HCT116 (cell line): ENCODE measurements at regions not wholly inside any gene's neighbourhood (a gene's known extent, or its start where the extent isn't known, plus 50 kb on each side); places are given as distances from the start of the nearest gene placed in this dataset.

Experiments
- ATAC-seq: fragments of 200-7000 bp; cut with Tn5 transposase; 2 replicates; pipeline ENCODE4 v1.9.1; 2020; ENCODE audit warnings: mild to moderate bottlenecking, moderate library complexity
- BruUV-seq: library from RNA; stranded (reverse); fragments of 400-500 nt; replicated peaks from 2 replicates; lab custom pipeline; 2021; lab: Mats Ljungman, UMichigan
- CTCF ChIA-PET: fragments of 300-600 bp; sonication (Branson Sonifier 250); formaldehyde crosslinking; loops from one replicate; lab custom pipeline; 2021; ENCODE audit warnings: antibody characterized with exemption; lab: Charles Lee
- POLR2A ChIA-PET: fragments of 300-600, 350-600 bp; sonication (Branson Sonifier 250); formaldehyde crosslinking; loops from one replicate; lab custom pipeline; 2021; ENCODE audit warnings: antibody characterized with exemption; lab: Charles Lee
- RAD21 ChIA-PET, 2 experiments: fragments of 300-600 bp; sonication (Branson Sonifier 250); formaldehyde crosslinking; loops; one replicate each; lab custom pipeline; 2023; ENCODE audit warnings: low total read pairs in 2 of 2; ENCODE audit not compliant: uncharacterized antibody in 2 of 2, unreplicated experiment in 2 of 2, low non-redundant PET in 1 of 2; lab: Charles Lee
- DNase-seq: peaks from one replicate; pipeline ENCODE4 v3.0.0-alpha.2; 2010; ENCODE audit warnings: low read depth, low spot score
- H2AFZ ChIP-seq: fragments of 200-600 bp; shearing (Covaris generic), sonication (generic); 2 replicates; pipeline ENCODE4 v1.6.1; 2017; ENCODE audit warnings: low read depth, mixed run types, mixed read lengths, antibody characterized with exemption, low read length; ENCODE audit not compliant: poor library complexity, severe bottlenecking
- H3K27ac ChIP-seq: 2 replicates; pipeline ENCODE4 v1.5.1; 2012; ENCODE audit warnings: low read depth, low read length
- H3K27me3 ChIP-seq: fragments of 200-600 bp; sonication (generic); 2 replicates; pipeline ENCODE4 v1.6.1; 2016; ENCODE audit warnings: mixed run types, low read length, mixed read lengths; ENCODE audit not compliant: insufficient read depth
- H3K36me3 ChIP-seq, 2 experiments: fragments of 200-500 bp in 1 of 2; fragments of 200-600 bp in 1 of 2; sonication (Bioruptor generic) in 1 of 2; sonication (generic) in 1 of 2; 2 replicates each; pipeline versions ENCODE4 v1.5.1 to v1.6.1; 2014 to 2016; ENCODE audit warnings: low read length in 2 of 2, inconsistent platforms in 1 of 2, mixed read lengths in 1 of 2, mixed run types in 1 of 2; ENCODE audit not compliant: insufficient read depth in 2 of 2, control insufficient read depth in 1 of 2
- H3K4me1 ChIP-seq, 2 experiments: fragments of 200-600 bp in 1 of 2; sonication (generic) in 1 of 2; 2 replicates each; pipeline versions ENCODE4 v1.5.1 to v1.6.1; 2012 to 2017; ENCODE audit warnings: low read length in 2 of 2, inconsistent platforms in 1 of 2, mild to moderate bottlenecking in 1 of 2, mixed read lengths in 1 of 2, mixed run types in 1 of 2, moderate library complexity in 1 of 2; ENCODE audit not compliant: insufficient read depth in 2 of 2, control insufficient read depth in 1 of 2
- H3K4me2 ChIP-seq: fragments of 200-600 bp; sonication (generic); 2 replicates; pipeline ENCODE4 v1.6.1; 2017; ENCODE audit warnings: mixed run types, low read length, mixed read lengths
- H3K4me3 ChIP-seq, 2 experiments: fragments of 200-600 bp in 1 of 2; sonication (generic) in 1 of 2; replicated peaks in 1 of 2; 2 replicates each; pipeline ENCODE4 v1.5.1; 2011 to 2016; ENCODE audit warnings: low read length in 2 of 2, control low read depth in 1 of 2, low read depth in 1 of 2, mild to moderate bottlenecking in 1 of 2, mixed read lengths in 1 of 2, mixed run types in 1 of 2
- H3K79me2 ChIP-seq: fragments of 200-600 bp; sonication (generic); 2 replicates; pipeline ENCODE4 v1.6.1; 2017; ENCODE audit warnings: mild to moderate bottlenecking, mixed run types, low read length, moderate library complexity, mixed read lengths; ENCODE audit not compliant: insufficient read depth
- H3K9ac ChIP-seq: fragments of 200-600 bp; sonication (generic); 2 replicates; pipeline ENCODE4 v1.6.1; 2016; ENCODE audit warnings: low read length, mixed read lengths
- H3K9me2 ChIP-seq: fragments of 200-600 bp; sonication (generic), shearing (Covaris generic); 2 replicates; pipeline ENCODE4 v1.6.1; 2017; ENCODE audit warnings: mixed run types, mild to moderate bottlenecking, moderate library complexity; ENCODE audit not compliant: insufficient read depth
- H3K9me3 ChIP-seq, 2 experiments: fragments of 200-500 bp in 1 of 2; fragments of 200-600 bp in 1 of 2; sonication (Bioruptor generic) in 1 of 2; sonication (generic) in 1 of 2; 2 replicates each; pipeline ENCODE4 v1.6.1; 2014 to 2017; ENCODE audit warnings: low read length in 2 of 2, mixed read lengths in 2 of 2, inconsistent platforms in 1 of 2, low read depth in 1 of 2, mild to moderate bottlenecking in 1 of 2, mixed run types in 1 of 2, moderate library complexity in 1 of 2; ENCODE audit not compliant: control insufficient read depth in 1 of 2, insufficient read depth in 1 of 2
- H4K20me1 ChIP-seq: fragments of 200-600 bp; sonication (generic), shearing (Covaris generic); 2 replicates; pipeline ENCODE4 v1.6.1; 2017; ENCODE audit warnings: mixed run types, mild to moderate bottlenecking, moderate library complexity; ENCODE audit not compliant: insufficient read depth
- CEBPB ChIP-seq: IDR thresholded peaks from 2 replicates; pipeline ENCODE4 v1.6.1; 2012; ENCODE audit warnings: low read depth
- EGR1 ChIP-seq: IDR thresholded peaks from 2 replicates; pipeline ENCODE4 v1.6.1; 2012; ENCODE audit warnings: low read depth
- ELF1 ChIP-seq: IDR thresholded peaks from 2 replicates; pipeline ENCODE4 v1.6.1; 2012; ENCODE audit warnings: low read depth, borderline replicate concordance
- EZH2 ChIP-seq: fragments of 200-600 bp; sonication (generic); IDR thresholded peaks from 2 replicates; pipeline ENCODE4 v1.6.1; 2017; ENCODE audit warnings: antibody characterized with exemption, mixed run types
- EZH2phosphoT487 ChIP-seq: fragments of 200-600 bp; IDR thresholded peaks from 2 replicates; pipeline ENCODE4 v1.6.1; 2018; ENCODE audit warnings: antibody characterized with exemption, borderline replicate concordance
- FOSL1 ChIP-seq: IDR thresholded peaks from 2 replicates; pipeline ENCODE4 v1.6.1; 2012; ENCODE audit warnings: low read depth
- JUND ChIP-seq: IDR thresholded peaks from 2 replicates; pipeline ENCODE4 v1.6.1; 2012
- POLR2A ChIP-seq: IDR thresholded peaks from 2 replicates; pipeline ENCODE4 v1.7.0; 2011; ENCODE audit warnings: borderline replicate concordance; ENCODE audit not compliant: insufficient read depth, insufficient read length; ENCODE audit errors: extremely low read depth
- POLR2AphosphoS5 ChIP-seq: IDR thresholded peaks from 2 replicates; pipeline ENCODE4 v1.6.1; 2011; ENCODE audit warnings: mild to moderate bottlenecking, low read depth, low read length, moderate library complexity
- RAD21 ChIP-seq: IDR thresholded peaks from 2 replicates; pipeline ENCODE4 v1.6.1; 2012; ENCODE audit warnings: low read depth, mild to moderate bottlenecking
- REST ChIP-seq: IDR thresholded peaks from 2 replicates; pipeline ENCODE4 v1.6.1; 2012; ENCODE audit warnings: low read depth
- SIN3A ChIP-seq: IDR thresholded peaks from 2 replicates; pipeline ENCODE4 v1.6.1; 2012; ENCODE audit warnings: low read depth
- SP1 ChIP-seq: IDR thresholded peaks from 2 replicates; pipeline ENCODE4 v1.6.1; 2012; ENCODE audit warnings: low read depth
- YY1 ChIP-seq: IDR thresholded peaks from 2 replicates; pipeline ENCODE4 v1.6.1; 2011; ENCODE audit warnings: low read length, low read depth, moderate library complexity, mild to moderate bottlenecking; ENCODE audit not compliant: insufficient replicate concordance; ENCODE audit errors: extremely low read depth
- ZBTB33 ChIP-seq: IDR thresholded peaks from 2 replicates; pipeline ENCODE4 v1.6.1; 2011; ENCODE audit warnings: mild to moderate bottlenecking, low read length, moderate library complexity; ENCODE audit not compliant: insufficient replicate concordance; ENCODE audit errors: extremely low read depth
- ZFX ChIP-seq: fragments of 450-650 bp; IDR thresholded peaks from 2 replicates; pipeline ENCODE4 v1.6.1; 2017
- intact Hi-C: fragments of 100-400 bp; cut with micrococcal nuclease; formaldehyde crosslinking; loops from 2 replicates; pipeline ENCODE4 v1.10.0; 2022
- TF ChIP-seq, protein P1 (sequence below), 3 experiments: fragments of 200-600 bp in 1 of 3; sonication (generic) in 1 of 3; IDR thresholded peaks in 2 of 3; conservative IDR thresholded peaks in 1 of 3; 2 replicates each; pipeline ENCODE4 v1.5.1; 2012 to 2017; ENCODE audit warnings: low read depth in 2 of 3, low read length in 2 of 3, antibody characterized with exemption in 1 of 3, borderline replicate concordance in 1 of 3, control low read depth in 1 of 3, mild to moderate bottlenecking in 1 of 3, mixed read lengths in 1 of 3, mixed run types in 1 of 3, moderate library complexity in 1 of 3; ENCODE audit not compliant: insufficient read depth in 1 of 3

DNA sequence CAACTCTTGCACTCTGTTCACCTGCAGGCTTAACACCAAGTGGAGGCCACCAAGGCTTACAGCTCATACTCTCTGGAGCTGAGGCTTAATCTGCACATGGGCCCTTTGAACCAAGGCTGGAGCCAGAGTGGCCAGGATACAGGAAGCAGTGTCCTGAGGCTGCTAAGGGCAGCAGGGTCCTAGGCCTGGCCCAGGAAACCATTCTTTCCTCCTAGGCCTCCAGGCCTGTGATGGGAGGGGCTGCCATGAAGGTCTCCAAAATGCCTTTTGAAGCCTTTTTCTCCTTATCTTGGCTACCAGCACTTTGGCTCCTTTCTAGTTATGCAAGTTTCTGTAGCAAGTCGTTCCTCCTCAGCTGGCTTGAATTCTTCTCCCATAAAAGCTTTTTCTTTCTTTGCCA lies 68.0 kb upstream of the GNAI1 start:
- H3K9ac ChIP-seq, result no peak overlapping the region
- no peak overlapping the region for H3K4me3 ChIP-seq
- no peaks in the 10 kb centered on the region for H3K4me1 ChIP-seq
- ChIA-PET CTCF (interaction anchor here (1.0 kb wide), 1 partner anchor 19 kb away, joined by 4 read pairs; no protein-coding TSS in a partner anchor), POLR2A (no interaction called here), RAD21 (no interaction called here)
- DNase-seq (no peak), ATAC-seq (no peak)
- H3K27ac ChIP-seq, result no peak overlapping the region
- no TSS peak for BruUV-seq
- no peak overlapping the region for H2AFZ ChIP-seq
- no peaks in the 10 kb centered on the region for H3K36me3 ChIP-seq
- H3K79me2 ChIP-seq, result no peaks in the 10 kb centered on the region
- intact Hi-C loops, result loop anchor here (10.0 kb wide), 2 partner anchors 328 to 1388 kb away; no protein-coding TSS in a partner anchor
- H4K20me1 ChIP-seq, result no peaks in the 10 kb centered on the region
- no peaks in the 10 kb centered on the region for H3K9me2 ChIP-seq
- TF ChIP-seq EGR1 (no peak), FOSL1 (no peak), POLR2A (no peak), ZBTB33 (no peak), SIN3A (no peak), REST (no peak), EZH2phosphoT487 (no peak), JUND (no peak), ELF1 (no peak), CEBPB (no peak), ZFX (no peak), EZH2 (no peak), YY1 (no peak), SP1 (no peak), RAD21 (no peak), POLR2AphosphoS5 (no peak)
- TF ChIP-seq, protein P1, sequence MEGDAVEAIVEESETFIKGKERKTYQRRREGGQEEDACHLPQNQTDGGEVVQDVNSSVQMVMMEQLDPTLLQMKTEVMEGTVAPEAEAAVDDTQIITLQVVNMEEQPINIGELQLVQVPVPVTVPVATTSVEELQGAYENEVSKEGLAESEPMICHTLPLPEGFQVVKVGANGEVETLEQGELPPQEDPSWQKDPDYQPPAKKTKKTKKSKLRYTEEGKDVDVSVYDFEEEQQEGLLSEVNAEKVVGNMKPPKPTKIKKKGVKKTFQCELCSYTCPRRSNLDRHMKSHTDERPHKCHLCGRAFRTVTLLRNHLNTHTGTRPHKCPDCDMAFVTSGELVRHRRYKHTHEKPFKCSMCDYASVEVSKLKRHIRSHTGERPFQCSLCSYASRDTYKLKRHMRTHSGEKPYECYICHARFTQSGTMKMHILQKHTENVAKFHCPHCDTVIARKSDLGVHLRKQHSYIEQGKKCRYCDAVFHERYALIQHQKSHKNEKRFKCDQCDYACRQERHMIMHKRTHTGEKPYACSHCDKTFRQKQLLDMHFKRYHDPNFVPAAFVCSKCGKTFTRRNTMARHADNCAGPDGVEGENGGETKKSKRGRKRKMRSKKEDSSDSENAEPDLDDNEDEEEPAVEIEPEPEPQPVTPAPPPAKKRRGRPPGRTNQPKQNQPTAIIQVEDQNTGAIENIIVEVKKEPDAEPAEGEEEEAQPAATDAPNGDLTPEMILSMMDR (IDR thresholded peaks at IDR 0.05 in 2 of 3, conservative IDR thresholded peaks at IDR 0.05 in 1 of 3; ENCODE audit: borderline replicate concordance in 1 of 3, insufficient read depth in 1 of 3, low read depth in 2 of 3, low read length in 2 of 3), result no peak
- TF ChIP-seq, all 23 proteins: peak for 0
- H3K27me3 ChIP-seq, result no peaks in the 10 kb centered on the region
- no peak overlapping the region for H3K4me2 ChIP-seq
- peaks cover 0 to 11% of the 10 kb centered on the region in 2 experiments; a peak in 2 of 4 replicates for H3K9me3 ChIP-seq
